GM12874 (cell line): ENCODE measurements at regions not wholly inside any gene's neighbourhood (a gene's known extent, or its start where the extent isn't known, plus 50 kb on each side); places are given as distances from the start of the nearest gene placed in this dataset.

Experiments used
- TF ChIP-seq, protein P1 (sequence below): IDR thresholded peaks from 2 replicates; pipeline ENCODE4 v1.5.1; 2011; ENCODE audit warnings: low read depth, mild to moderate bottlenecking, control low read depth, low read length, moderate library complexity; ENCODE audit not compliant: insufficient read depth

DNA sequence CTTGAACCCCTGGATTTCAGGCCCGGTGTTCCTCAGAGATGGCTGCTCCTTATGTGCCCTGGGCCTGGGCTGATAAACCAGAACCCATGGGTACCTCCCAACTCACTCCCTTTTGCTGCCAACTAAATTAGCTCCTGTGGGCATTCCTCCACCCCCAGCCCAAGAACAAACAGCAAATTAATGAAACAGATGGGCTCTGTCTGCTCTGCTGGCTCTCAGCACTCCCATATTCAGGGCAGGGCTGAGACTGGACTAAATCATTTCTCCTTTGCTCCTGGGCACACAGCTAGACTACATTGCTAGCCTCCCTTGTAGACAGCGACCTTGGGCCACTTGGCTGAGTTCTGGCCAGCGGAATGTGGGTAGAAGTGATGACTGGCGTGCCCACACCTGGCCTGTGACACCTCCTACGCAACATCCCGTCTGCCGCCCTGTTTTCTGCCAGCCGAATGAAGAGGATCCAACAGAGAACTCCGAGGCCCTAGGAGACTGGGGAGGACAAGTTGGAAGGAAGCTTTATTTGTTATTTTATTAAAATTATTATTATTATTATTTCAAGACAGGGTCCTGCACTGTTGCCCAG, 101.9 kb upstream of the DISP3 start:
- TF ChIP-seq, protein P1, sequence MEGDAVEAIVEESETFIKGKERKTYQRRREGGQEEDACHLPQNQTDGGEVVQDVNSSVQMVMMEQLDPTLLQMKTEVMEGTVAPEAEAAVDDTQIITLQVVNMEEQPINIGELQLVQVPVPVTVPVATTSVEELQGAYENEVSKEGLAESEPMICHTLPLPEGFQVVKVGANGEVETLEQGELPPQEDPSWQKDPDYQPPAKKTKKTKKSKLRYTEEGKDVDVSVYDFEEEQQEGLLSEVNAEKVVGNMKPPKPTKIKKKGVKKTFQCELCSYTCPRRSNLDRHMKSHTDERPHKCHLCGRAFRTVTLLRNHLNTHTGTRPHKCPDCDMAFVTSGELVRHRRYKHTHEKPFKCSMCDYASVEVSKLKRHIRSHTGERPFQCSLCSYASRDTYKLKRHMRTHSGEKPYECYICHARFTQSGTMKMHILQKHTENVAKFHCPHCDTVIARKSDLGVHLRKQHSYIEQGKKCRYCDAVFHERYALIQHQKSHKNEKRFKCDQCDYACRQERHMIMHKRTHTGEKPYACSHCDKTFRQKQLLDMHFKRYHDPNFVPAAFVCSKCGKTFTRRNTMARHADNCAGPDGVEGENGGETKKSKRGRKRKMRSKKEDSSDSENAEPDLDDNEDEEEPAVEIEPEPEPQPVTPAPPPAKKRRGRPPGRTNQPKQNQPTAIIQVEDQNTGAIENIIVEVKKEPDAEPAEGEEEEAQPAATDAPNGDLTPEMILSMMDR = no peak

GRCh38 chr1:11377954-11378353, 101.0 kb upstream of the DISP3 start:
- TF ChIP-seq, protein P1 = no peak

- TF ChIP-seq, protein P1 = no peak
Observed at GRCh38 chr1:11379851-11380250, 99.1 kb upstream of the DISP3 start.

- TF ChIP-seq, protein P1 = no peak
Observed at GRCh38 chr1:11380500-11380899, 98.5 kb upstream of the DISP3 start.

DNA sequence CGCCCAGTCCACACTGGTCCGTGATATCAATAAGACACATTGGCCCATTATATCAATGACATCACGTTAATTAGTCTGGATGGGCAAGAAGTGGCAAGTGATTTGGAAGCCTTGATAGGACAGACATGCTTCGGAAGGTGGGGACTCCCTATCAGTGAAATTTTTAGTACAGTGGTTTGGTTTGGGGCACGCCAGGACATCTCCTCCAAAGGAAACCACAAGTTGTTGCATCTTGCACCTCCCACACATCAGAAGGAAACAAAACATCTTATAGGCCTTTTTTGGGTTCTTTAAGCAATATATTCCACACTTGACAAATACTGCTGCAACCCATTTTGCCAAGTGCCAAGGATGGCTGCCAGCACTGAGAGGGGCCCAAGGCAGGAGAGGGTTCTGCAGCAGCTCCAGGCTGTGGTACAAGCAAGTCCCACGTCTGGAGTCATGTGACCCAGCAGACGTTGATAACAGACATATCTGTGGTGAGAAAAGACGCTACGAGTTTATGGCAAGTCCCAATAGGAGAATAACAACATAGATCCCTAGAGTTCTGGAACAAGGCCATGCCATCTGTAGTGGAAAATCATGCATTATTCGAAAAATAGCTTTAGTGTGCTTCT, 95.3 kb upstream of the DISP3 start:
- TF ChIP-seq, protein P1 = no peak

DNA sequence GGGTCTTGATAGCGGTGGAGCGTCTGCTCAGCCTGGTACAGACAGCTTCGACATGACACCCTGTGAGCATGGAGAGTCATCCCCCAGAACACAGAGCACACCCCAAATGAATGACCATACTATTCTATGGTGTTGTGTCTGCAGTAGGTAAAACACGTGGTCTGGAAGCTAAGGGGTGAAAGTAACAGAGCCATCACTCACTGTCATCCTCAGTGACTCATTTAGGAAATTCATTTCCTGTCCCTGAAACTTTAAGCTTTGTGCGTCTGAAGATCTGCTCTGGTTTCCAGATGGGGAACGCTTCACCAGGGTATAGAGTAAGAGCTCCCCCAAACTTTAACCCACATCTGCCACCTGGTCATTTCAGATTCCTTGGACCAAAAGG, 94.8 kb upstream of the DISP3 start:
- TF ChIP-seq, protein P1 = no peak

- TF ChIP-seq, protein P1 = no peak
Observed at GRCh38 chr1:11387829-11388228, 91.1 kb upstream of the DISP3 start.

DNA sequence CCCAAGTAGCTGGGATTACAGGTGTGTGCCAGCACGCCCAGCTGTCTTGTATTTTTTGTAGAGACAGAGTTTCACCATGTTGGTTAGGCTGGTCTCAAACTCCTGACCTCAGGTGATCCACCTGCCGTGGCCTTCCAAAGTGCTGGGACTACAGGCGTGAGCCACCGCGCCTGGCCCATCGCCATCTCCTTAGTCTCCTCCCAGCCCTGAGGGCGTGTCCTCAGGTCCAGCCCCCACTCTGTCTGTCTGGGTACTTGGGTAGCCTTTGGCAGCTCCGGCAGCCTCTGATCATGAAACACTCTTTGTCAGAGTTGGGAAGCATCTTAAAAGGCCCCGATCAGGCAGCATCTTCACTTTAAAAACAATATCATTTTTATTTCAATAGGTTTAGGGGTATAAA, 90.3 kb upstream of the DISP3 start:
- TF ChIP-seq, protein P1 = no peak
